ACHN (cell line): ENCODE measurements at regions not wholly inside any gene's neighbourhood (a gene's known extent, or its start where the extent isn't known, plus 50 kb on each side); places are given as distances from the start of the nearest gene placed in this dataset.
"Not testable (repeated sequence)": the region's sequence is repeated elsewhere in the genome, so short reads cannot be mapped to it uniquely, and the experiment has no call there.

Experiments
- DNase-seq: peaks from one replicate; pipeline ENCODE4 v3.0.0-alpha.2; 2015
- in situ Hi-C: cut with HindIII; loops from 2 replicates; pipeline ENCODE4 v1.10.0; 2017; ENCODE audit warnings: low sequenced_read_pairs, low pct_ligation_motif_present, low pct_unique_long_range_greater_than_20kb

DNA sequence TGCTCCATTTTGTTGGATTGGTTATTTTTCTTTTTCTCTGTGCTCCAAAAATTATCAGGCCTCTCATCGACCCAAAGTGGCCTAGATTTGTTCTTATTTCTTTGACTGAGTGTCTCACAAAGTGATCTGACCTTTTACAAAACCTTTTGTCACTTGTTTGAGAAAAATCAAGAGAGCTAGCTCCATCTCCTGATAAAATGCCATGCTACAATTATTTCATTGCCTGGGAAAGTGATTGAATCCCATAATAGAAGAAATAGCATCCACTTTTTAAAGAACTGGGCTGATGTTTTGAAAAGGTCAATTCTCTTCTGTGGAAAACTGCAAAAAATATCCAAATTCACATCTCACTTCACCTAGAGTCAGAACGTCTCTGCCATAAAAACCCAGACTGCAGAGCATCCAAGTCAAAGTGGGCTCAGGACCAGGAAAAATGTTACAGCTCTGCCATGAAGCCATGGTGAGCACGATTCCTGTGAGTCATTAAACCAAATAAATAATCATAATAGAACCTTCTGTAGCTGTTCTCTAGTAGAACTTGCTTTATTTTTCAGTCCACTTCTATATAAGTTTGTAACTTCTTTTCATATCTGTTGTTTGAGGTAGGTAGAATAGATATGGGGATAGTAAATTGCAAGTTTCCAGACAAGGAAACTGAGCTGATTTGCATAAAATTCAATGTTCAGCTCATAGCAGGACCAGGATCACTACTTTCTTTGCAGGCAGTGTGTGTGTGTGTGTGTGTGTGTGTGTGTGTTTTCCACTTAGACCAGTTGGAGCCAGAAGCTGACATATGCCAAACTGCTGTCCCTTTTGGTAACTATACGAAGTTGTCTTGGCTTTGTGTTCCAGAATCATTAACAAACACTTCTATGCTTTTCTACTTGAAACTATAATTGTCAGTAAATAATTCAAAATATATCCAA is 632.5 kb upstream of the ANKRD30A start:
- in situ Hi-C loops, result no loop called here
- DNase-seq, result no peak

GRCh38 chr10:36491926-36492325 is 633.5 kb upstream of the ANKRD30A start:
- no peak for DNase-seq
- in situ Hi-C loops, result no loop called here

DNA sequence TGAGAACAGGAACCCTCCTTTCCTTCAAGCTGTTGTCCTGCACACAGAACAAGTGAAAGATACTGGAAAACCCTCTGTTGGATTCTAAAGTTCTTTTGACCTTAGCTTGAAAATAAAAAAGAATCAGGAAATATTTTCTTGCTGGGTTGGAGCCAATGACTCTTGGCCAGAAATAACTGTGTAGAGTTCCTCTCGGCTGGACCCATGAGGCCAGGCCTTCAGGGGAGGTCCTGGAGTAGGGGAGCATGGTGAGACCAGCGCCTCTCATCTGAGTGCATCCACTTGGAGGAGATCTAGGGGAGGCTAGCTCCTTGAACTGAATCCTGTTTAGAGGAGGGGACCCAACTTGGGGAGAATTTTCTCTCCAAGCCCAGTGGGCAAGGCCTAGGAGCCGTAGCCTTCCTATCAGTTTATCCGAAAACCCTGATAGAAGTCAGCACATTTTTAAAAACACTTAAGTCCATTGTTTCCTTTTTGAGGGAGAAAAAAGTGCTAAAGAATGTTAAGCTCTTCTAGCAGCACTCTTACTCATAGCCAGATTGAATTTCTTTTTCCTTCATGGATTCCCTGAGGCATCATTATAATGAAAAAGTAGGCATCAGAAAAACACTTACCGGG is 635.7 kb upstream of the ANKRD30A start:
- in situ Hi-C loops, result no loop called here
- no peak for DNase-seq

- in situ Hi-C loops, result no loop called here
- no peak for DNase-seq
These were observed 636.2 kb upstream of the ANKRD30A start for GRCh38 chr10:36489181-36489580.

DNA sequence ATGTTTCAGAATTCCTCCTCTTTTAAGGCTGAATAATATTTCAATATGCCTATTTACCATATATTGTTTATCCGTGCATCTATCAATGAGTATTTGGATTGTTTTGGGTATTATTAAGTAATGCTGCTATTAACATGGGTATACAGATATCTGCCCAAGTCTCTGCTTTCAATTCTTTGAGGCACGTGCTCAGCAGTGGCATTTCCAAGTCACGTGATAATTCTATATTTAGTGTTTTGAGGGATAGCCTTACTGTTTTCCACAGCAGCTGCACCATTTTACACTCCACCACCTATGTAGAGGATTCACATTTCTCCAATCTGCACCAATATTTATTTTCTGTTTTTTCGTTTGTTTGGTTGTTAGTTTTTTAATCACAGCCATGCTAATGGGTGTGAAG is 636.8 kb upstream of the ANKRD30A start:
- in situ Hi-C loops, result no loop called here
- DNase-seq, result no peak

GRCh38 chr10:36479073-36479472 is 646.3 kb upstream of the ANKRD30A start:
- DNase-seq, result no peak
- in situ Hi-C loops, result no loop called here

GRCh38 chr10:36476399-36476798 is 649.0 kb upstream of the ANKRD30A start:
- in situ Hi-C loops, result no loop called here
- DNase-seq, result no peak

DNA sequence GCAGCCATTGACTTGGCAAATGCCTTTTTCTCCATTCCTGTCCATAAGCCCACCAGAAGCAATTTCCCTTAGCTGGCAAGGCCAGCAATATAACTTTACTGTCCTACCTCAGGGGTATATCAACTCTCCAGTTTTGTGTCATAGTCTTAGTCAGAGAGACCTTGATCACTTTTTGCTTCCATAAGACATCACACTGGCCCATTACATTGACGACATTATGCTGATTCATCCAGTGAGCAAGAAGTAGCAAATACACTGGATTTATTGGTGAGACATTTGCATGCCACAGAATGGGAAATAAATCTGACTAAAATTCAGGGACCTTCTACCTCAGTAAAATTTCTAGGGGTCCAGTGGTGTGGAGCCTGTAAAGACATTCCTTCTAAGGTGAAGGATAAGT is 649.7 kb upstream of the ANKRD30A start:
- in situ Hi-C loops, result no loop called here
- DNase-seq, result no peak

GRCh38 chr10:36474456-36474855 is 650.9 kb upstream of the ANKRD30A start:
- in situ Hi-C loops, result no loop called here
- no peak for DNase-seq

- no peak for DNase-seq
- in situ Hi-C loops, result no loop called here
These were observed 652.3 kb upstream of the ANKRD30A start for GRCh38 chr10:36473122-36473521.

DNA sequence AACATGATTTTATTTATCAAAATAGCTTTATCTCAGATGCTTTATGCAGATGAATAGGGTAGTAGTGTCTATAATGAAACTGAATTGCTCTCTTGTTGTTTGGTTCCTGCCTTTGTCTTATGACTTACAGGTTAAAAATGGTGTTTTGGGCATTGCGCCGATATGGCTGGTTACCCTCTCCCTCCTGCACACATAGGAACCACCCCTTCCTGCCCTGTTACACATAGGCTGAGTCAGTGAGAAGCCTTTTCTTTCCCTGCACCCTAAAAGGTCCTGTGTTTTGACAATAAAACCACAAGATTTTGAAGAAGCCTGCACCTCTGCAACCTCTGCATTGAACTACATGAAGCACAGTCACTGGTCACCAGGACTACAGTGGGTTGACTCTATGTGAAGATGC is 655.8 kb upstream of the ANKRD30A start:
- no peak for DNase-seq
- in situ Hi-C loops, result no loop called here

DNA sequence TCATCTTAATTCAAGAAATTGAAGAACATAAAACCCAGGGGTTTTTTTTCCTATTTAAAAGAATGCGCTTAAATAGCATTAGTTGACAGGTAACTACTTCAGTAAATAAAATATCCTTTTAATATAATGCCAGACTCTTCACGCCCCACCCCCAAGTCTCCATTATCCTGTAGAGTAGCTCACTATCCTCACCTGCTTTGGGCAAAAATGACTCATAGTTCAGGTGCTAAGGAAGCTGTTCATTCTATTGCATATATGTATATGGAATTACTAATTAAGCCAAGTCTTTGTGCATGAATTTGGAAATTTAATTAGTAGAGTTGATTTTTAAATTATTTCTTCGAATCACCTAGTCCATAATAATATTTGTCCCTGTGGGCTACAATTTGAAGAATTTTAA is 656.8 kb upstream of the ANKRD30A start:
- in situ Hi-C loops, result no loop called here

GRCh38 chr10:36465604-36466379 is 659.6 kb upstream of the ANKRD30A start:
- in situ Hi-C loops, result no loop called here
- no peak for DNase-seq

More for the DNA sequence above, 656.8 kb upstream of the ANKRD30A start:
- no peak for DNase-seq

DNA sequence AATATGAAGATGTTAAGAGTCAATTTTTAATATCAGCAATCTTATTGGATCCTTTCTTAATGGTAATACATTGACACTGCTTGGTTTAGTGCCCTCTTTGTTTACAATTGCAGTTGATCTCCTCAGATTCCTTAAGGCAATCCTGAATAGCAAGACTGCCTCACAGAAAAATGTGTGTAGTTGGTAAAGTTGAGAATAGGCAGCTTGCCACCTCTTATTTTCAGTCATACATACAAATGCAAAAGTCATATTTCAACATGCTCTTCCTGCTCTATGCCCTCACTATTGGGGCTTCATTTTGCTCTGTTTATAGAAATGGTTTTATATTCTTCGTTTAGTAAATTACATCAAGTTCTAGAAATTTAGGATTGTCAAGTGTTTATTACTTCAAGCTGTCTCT is 661.1 kb upstream of the ANKRD30A start:
- in situ Hi-C loops, result no loop called here
- DNase-seq, result no peak

- in situ Hi-C loops, result no loop called here
- no peak for DNase-seq
These were observed 662.0 kb upstream of the ANKRD30A start for GRCh38 chr10:36463390-36463789.

GRCh38 chr10:36462194-36462593 is 663.2 kb upstream of the ANKRD30A start:
- DNase-seq, result no peak
- in situ Hi-C loops, result no loop called here

GRCh38 chr10:36458437-36458836 is 667.0 kb upstream of the ANKRD30A start:
- in situ Hi-C loops, DNase-seq: not testable (repeated sequence)

DNA sequence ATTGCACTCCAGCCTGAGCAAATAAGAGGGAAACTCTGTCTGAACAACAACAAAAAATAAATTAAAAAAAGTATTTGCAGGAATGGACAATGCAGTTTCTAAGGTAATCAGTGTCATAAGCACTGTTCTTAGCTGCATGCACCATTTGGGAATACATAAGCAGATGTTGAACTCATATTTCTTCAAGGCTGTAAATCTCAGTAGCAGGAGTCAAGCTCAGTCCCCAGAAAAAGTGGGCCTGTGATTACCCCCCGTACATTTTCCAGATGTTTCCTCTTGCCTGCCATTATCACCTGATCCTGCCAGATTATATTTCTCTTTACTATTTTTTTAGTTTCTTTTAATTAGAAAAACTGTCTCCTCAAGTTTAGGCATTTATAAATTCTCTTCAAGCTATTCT is 667.6 kb upstream of the ANKRD30A start:
- no peak for DNase-seq
- in situ Hi-C loops, result no loop called here

- DNase-seq, result no peak
- in situ Hi-C loops, result no loop called here
These were observed 669.8 kb upstream of the ANKRD30A start for GRCh38 chr10:36455526-36456133.
